HEK293 (cell line): ENCODE measurements at regions not wholly inside any gene's neighbourhood (a gene's known extent, or its start where the extent isn't known, plus 50 kb on each side); places are given as distances from the start of the nearest gene placed in this dataset.

Experiments
- CTCF ChIA-PET: fragments of 350-600 bp; formaldehyde crosslinking; extraction: SDS; loops from one replicate; lab custom pipeline; 2021; ENCODE audit warnings: antibody characterized with exemption; lab: Yijun Ruan, JAX
- POLR2A ChIA-PET: fragments of 300-600 bp; formaldehyde crosslinking; extraction: SDS; loops from one replicate; lab custom pipeline; 2020; ENCODE audit warnings: antibody characterized with exemption, inconsistent platforms; lab: Yijun Ruan, JAX
- H3K27ac ChIP-seq: fragments of 200-500 bp; sonication (Bioruptor generic); 2 replicates; pipeline ENCODE4 v1.5.1; 2014; ENCODE audit warnings: low read depth, low read length, control low read depth, inconsistent platforms; ENCODE audit errors: extremely low read depth
- H3K36me3 ChIP-seq, 2 experiments: fragments of 200-500 bp in 1 of 2; sonication (Bioruptor generic) in 1 of 2; 1 replicate in 1 of 2; 2 replicates in 1 of 2; pipeline ENCODE4 v1.5.1; 2014 to 2017; ENCODE audit warnings: inconsistent platforms in 2 of 2, low read length in 2 of 2; ENCODE audit not compliant: control insufficient read depth in 2 of 2, insufficient read depth in 1 of 2
- H3K4me1 ChIP-seq: fragments of 200-500 bp; sonication (Bioruptor generic); 2 replicates; pipeline ENCODE4 v1.5.1; 2014; ENCODE audit warnings: mild to moderate bottlenecking, low read length, inconsistent platforms; ENCODE audit not compliant: control insufficient read depth, insufficient read depth
- H3K4me3 ChIP-seq: 2 replicates; pipeline ENCODE4 v1.5.1; 2011; ENCODE audit warnings: low read depth, mild to moderate bottlenecking, control low read depth, low read length, moderate library complexity
- H3K9me3 ChIP-seq: fragments of 200-500 bp; sonication (Bioruptor generic); 2 replicates; pipeline ENCODE4 v1.5.1; 2014; ENCODE audit warnings: low read depth, low read length, inconsistent platforms; ENCODE audit not compliant: control insufficient read depth, insufficient read depth
- BCL11A ChIP-seq: fragments of 450-650 bp; formaldehyde crosslinking; IDR thresholded peaks from 2 replicates; pipeline ENCODE4 v1.5.1; 2016; ENCODE audit warnings: low read depth, missing biosample characterization, missing genetic modification characterization
- KLF10 ChIP-seq: fragments of 450-650 bp; IDR thresholded peaks from 2 replicates; pipeline ENCODE4 v1.5.1; 2018; ENCODE audit warnings: missing biosample characterization, mild to moderate bottlenecking, missing genetic modification characterization
- KLF16 ChIP-seq: fragments of 450-650 bp; formaldehyde crosslinking; IDR thresholded peaks from 2 replicates; pipeline ENCODE4 v1.5.1; 2017; ENCODE audit warnings: missing biosample characterization, missing genetic modification characterization
- KLF7 ChIP-seq: fragments of 450-650 bp; formaldehyde crosslinking; IDR thresholded peaks from 2 replicates; pipeline ENCODE4 v1.5.1; 2016; ENCODE audit warnings: missing biosample characterization, missing genetic modification characterization, borderline replicate concordance
- MEIS1 ChIP-seq: sonication (generic); formaldehyde crosslinking; IDR thresholded peaks from 2 replicates; pipeline ENCODE4 v1.8.1; 2022; ENCODE audit warnings: missing genetic modification reagents, mild to moderate bottlenecking, borderline replicate concordance
- SP3 ChIP-seq: fragments of 450-650 bp; formaldehyde crosslinking; IDR thresholded peaks from 2 replicates; pipeline ENCODE4 v1.5.1; 2016; ENCODE audit warnings: missing biosample characterization, missing genetic modification characterization
- SP7 ChIP-seq: fragments of 450-650 bp; formaldehyde crosslinking; IDR thresholded peaks from 2 replicates; pipeline ENCODE4 v1.5.1; 2016; ENCODE audit warnings: missing biosample characterization, missing genetic modification characterization
- ZBTB17 ChIP-seq: fragments of 450-650 bp; formaldehyde crosslinking; IDR thresholded peaks from 2 replicates; pipeline ENCODE4 v1.5.1; 2016; ENCODE audit warnings: missing biosample characterization, missing genetic modification characterization
- ZFHX2 ChIP-seq: fragments of 450-650 bp; formaldehyde crosslinking; conservative IDR thresholded peaks from 2 replicates; pipeline ENCODE4 v1.5.1; 2016; ENCODE audit warnings: missing biosample characterization, missing genetic modification characterization
- ZFP3 ChIP-seq: fragments of 450-650 bp; formaldehyde crosslinking; IDR thresholded peaks from 2 replicates; pipeline ENCODE4 v1.5.1; 2016; ENCODE audit warnings: low read depth, missing biosample characterization, missing genetic modification characterization
- ZIC2 ChIP-seq: fragments of 450-650 bp; formaldehyde crosslinking; IDR thresholded peaks from 2 replicates; pipeline ENCODE4 v1.5.1; 2016; ENCODE audit warnings: missing biosample characterization, missing genetic modification characterization
- ZNF10 ChIP-seq: fragments of 450-650 bp; formaldehyde crosslinking; IDR thresholded peaks from 2 replicates; pipeline ENCODE4 v1.5.1; 2017; ENCODE audit warnings: missing biosample characterization, missing genetic modification characterization
- ZNF114 ChIP-seq: fragments of 450-650 bp; formaldehyde crosslinking; IDR thresholded peaks from 2 replicates; pipeline ENCODE4 v1.5.0; 2017; ENCODE audit warnings: missing biosample characterization, missing genetic modification characterization
- ZNF202 ChIP-seq: fragments of 450-650 bp; formaldehyde crosslinking; IDR thresholded peaks from 2 replicates; pipeline ENCODE4 v1.5.1; 2016; ENCODE audit warnings: missing biosample characterization, missing genetic modification characterization, borderline replicate concordance
- ZNF214 ChIP-seq: fragments of 450-650 bp; formaldehyde crosslinking; IDR thresholded peaks from 2 replicates; pipeline ENCODE4 v1.5.1; 2017; ENCODE audit warnings: missing biosample characterization, mild to moderate bottlenecking, missing genetic modification characterization, borderline replicate concordance
- ZNF341 ChIP-seq: fragments of 450-650 bp; formaldehyde crosslinking; IDR thresholded peaks from 2 replicates; pipeline ENCODE4; 2016; ENCODE audit warnings: low read depth, missing biosample characterization, missing genetic modification characterization
- ZNF350 ChIP-seq: fragments of 450-650 bp; formaldehyde crosslinking; IDR thresholded peaks from 2 replicates; pipeline ENCODE4 v1.5.0; 2017; ENCODE audit warnings: missing biosample characterization, mild to moderate bottlenecking, missing genetic modification characterization
- ZNF354C ChIP-seq: fragments of 450-650 bp; formaldehyde crosslinking; IDR thresholded peaks from 2 replicates; pipeline ENCODE4 v1.5.1; 2016; ENCODE audit warnings: missing biosample characterization, missing genetic modification characterization, low read depth, borderline replicate concordance
- ZNF391 ChIP-seq: fragments of 450-650 bp; formaldehyde crosslinking; IDR thresholded peaks from 2 replicates; pipeline ENCODE4 v1.5.1; 2016; ENCODE audit warnings: low read depth, missing biosample characterization, missing genetic modification characterization, borderline replicate concordance
- ZNF473 ChIP-seq: fragments of 450-650 bp; formaldehyde crosslinking; IDR thresholded peaks from 2 replicates; pipeline ENCODE4 v1.5.1; 2017; ENCODE audit warnings: missing biosample characterization, missing genetic modification characterization
- ZNF514 ChIP-seq: fragments of 450-650 bp; formaldehyde crosslinking; IDR thresholded peaks from 2 replicates; pipeline ENCODE4 v1.5.1; 2016; ENCODE audit warnings: missing biosample characterization, missing genetic modification characterization
- ZNF530 ChIP-seq: fragments of 450-650 bp; formaldehyde crosslinking; IDR thresholded peaks from 2 replicates; pipeline ENCODE4 v1.5.1; 2016; ENCODE audit warnings: low read depth, missing biosample characterization, missing genetic modification characterization
- ZNF544 ChIP-seq: fragments of 450-650 bp; formaldehyde crosslinking; IDR thresholded peaks from 2 replicates; pipeline ENCODE4 v1.5.0; 2017; ENCODE audit warnings: missing biosample characterization, missing genetic modification characterization
- ZNF558 ChIP-seq: fragments of 450-650 bp; formaldehyde crosslinking; IDR thresholded peaks from 2 replicates; pipeline ENCODE4 v1.5.1; 2016; ENCODE audit warnings: missing biosample characterization, missing genetic modification characterization
- ZNF596 ChIP-seq: fragments of 450-650 bp; IDR thresholded peaks from 2 replicates; pipeline ENCODE4 v1.5.0; 2018; ENCODE audit warnings: missing biosample characterization, mild to moderate bottlenecking, missing genetic modification characterization, moderate library complexity
- ZNF626 ChIP-seq: fragments of 450-650 bp; sonication (Bioruptor Pico); formaldehyde crosslinking; IDR thresholded peaks from 2 replicates; pipeline ENCODE4 v1.5.1; 2018; ENCODE audit warnings: missing biosample characterization, missing genetic modification characterization, inconsistent platforms
- ZNF664 ChIP-seq: fragments of 450-650 bp; formaldehyde crosslinking; IDR thresholded peaks from 2 replicates; pipeline ENCODE4 v1.5.1; 2016; ENCODE audit warnings: missing biosample characterization, missing genetic modification characterization
- ZNF777 ChIP-seq: fragments of 450-650 bp; formaldehyde crosslinking; IDR thresholded peaks from 2 replicates; pipeline ENCODE4 v1.5.1; 2017; ENCODE audit warnings: missing biosample characterization, missing genetic modification characterization, borderline replicate concordance
- ZNF837 ChIP-seq: fragments of 450-650 bp; formaldehyde crosslinking; IDR thresholded peaks from 2 replicates; pipeline ENCODE4 v1.5.1; 2016; ENCODE audit warnings: missing biosample characterization, missing genetic modification characterization
- TF ChIP-seq, protein P1 (sequence below): fragments of 450-650 bp; formaldehyde crosslinking; IDR thresholded peaks from 2 replicates; pipeline ENCODE4 v1.5.1; 2016; ENCODE audit warnings: missing biosample characterization, missing genetic modification characterization

DNA sequence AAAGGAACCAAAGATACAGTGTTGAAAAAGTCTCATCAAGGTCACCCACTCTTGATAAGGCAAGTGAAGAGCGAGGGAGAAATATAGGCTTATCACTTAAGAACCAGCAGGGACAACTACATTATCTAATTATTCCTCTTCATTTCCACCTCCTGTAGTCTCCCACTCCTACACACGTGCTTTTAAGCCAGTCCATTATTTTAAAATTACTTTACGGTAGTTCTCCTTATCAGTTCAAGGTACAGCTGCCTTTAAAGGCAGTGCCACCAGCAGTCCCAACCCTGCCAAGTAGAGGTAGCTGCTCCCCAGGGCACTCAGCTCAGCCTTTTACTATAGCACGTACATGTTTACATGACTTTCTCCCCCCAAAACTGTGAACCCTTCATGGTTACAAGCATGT is 161.5 kb upstream of the BLID start:
- TF ChIP-seq ZNF341 (tag by site-specific recombination) (no peak), ZNF596 (no peak), ZFP3 (tag by site-specific recombination) (no peak), ZNF777 (no peak), ZNF837 (tag by site-specific recombination) (no peak), SP7 (tag by site-specific recombination) (no peak), ZNF626 (no peak), MEIS1 (no peak), ZNF114 (tag by site-specific recombination) (no peak), ZNF391 (tag by site-specific recombination) (no peak), ZNF558 (tag by site-specific recombination) (no peak), ZNF354C (tag by site-specific recombination) (no peak)
- Histone ChIP-seq H3K27ac (no peak overlapping the region), H3K4me3 (no peak overlapping the region), H3K9me3 (no peaks in the 10 kb centered on the region), H3K4me1 (no peaks in the 10 kb centered on the region), H3K36me3 (no peaks in the 10 kb centered on the region)
- ChIA-PET POLR2A (no interaction called here), CTCF (interaction anchor here (0.6 kb wide), 1 partner anchor 621 kb away, joined by 3 read pairs; no protein-coding TSS in a partner anchor)

DNA sequence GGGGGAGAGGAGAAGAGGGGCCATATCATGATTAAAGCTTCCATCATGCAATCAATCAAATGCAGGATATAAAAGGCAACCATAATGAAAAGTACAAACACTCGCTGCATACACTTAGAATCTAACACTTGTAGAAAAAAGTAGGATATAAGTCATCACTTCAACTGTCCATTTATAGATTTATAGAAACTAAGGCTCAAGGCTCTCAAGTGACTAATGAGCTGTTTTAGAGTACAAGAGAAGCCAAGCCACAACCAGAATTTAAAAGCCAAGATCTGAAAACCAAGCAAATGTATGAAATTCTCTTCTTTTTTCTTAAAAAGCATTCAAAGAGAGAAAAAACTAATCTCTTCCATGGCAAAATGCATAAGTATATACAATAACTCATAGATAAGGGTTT is 160.2 kb upstream of the BLID start:
- no peaks in the 10 kb centered on the region for H3K9me3 ChIP-seq
- no peak overlapping the region for H3K27ac ChIP-seq
- POLR2A ChIA-PET, result no interaction called here
- H3K4me3 ChIP-seq, result no peak overlapping the region
- no peaks in the 10 kb centered on the region for H3K4me1 ChIP-seq
- CTCF ChIA-PET, result interaction anchor here (0.7 kb wide), 1 partner anchor 16 kb away, joined by 3 read pairs; no protein-coding TSS in a partner anchor
- no peaks in the 10 kb centered on the region for H3K36me3 ChIP-seq
- TF ChIP-seq ZNF530 (tag by site-specific recombination) (no peak), ZNF664 (tag by site-specific recombination) (no peak), ZNF473 (tag by site-specific recombination) (no peak), BCL11A (tag by site-specific recombination) (no peak), ZNF514 (tag by site-specific recombination) (no peak), ZNF202 (no peak), ZBTB17 (tag by site-specific recombination) (no peak), KLF7 (tag by site-specific recombination) (no peak), ZNF544 (tag by site-specific recombination) (no peak), ZNF214 (tag by site-specific recombination) (no peak), SP3 (no peak), KLF16 (no peak), KLF10 (tag by site-specific recombination) (no peak), ZNF350 (tag by site-specific recombination) (no peak), ZNF10 (tag by site-specific recombination) (no peak), ZIC2 (no peak), ZFHX2 (tag by site-specific recombination) (no peak)
- TF ChIP-seq, protein P1, sequence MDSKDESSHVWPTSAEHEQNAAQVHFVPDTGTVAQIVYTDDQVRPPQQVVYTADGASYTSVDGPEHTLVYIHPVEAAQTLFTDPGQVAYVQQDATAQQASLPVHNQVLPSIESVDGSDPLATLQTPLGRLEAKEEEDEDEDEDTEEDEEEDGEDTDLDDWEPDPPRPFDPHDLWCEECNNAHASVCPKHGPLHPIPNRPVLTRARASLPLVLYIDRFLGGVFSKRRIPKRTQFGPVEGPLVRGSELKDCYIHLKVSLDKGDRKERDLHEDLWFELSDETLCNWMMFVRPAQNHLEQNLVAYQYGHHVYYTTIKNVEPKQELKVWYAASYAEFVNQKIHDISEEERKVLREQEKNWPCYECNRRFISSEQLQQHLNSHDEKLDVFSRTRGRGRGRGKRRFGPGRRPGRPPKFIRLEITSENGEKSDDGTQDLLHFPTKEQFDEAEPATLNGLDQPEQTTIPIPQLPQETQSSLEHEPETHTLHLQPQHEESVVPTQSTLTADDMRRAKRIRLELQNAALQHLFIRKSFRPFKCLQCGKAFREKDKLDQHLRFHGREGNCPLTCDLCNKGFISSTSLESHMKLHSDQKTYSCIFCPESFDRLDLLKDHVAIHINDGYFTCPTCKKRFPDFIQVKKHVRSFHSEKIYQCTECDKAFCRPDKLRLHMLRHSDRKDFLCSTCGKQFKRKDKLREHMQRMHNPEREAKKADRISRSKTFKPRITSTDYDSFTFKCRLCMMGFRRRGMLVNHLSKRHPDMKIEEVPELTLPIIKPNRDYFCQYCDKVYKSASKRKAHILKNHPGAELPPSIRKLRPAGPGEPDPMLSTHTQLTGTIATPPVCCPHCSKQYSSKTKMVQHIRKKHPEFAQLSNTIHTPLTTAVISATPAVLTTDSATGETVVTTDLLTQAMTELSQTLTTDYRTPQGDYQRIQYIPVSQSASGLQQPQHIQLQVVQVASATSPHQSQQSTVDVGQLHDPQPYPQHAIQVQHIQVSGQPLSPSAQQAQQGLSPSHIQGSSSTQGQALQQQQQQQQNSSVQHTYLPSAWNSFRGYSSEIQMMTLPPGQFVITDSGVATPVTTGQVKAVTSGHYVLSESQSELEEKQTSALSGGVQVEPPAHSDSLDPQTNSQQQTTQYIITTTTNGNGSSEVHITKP (tag by site-specific recombination), result no peak
